ENCODE measurements at regions not wholly inside any gene's neighbourhood (a gene's known extent, or its start where the extent isn't known, plus 50 kb on each side); places are given as distances from the start of the nearest gene placed in this dataset.

DNA sequence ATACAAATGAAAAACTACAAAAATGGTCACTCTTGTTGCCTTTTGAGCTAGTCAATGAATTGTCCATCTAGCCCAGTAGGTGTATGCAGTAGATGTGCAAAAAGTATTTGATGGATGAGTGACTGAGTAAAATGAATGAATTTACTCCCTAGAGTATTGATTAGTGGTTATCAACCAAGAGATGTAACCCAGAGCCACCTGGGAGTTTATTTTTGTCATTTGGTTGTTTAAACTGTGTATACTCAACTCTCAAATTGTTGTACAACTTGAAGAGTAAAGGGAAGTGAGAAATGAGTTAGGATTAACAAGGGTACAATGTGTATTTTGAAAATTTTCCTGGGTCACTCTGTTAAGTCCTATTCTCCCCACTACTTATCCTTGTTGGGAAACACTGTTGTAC lies 124.1 kb upstream of the TMCO5A start:
- TF ChIP-seq, protein P1, sequence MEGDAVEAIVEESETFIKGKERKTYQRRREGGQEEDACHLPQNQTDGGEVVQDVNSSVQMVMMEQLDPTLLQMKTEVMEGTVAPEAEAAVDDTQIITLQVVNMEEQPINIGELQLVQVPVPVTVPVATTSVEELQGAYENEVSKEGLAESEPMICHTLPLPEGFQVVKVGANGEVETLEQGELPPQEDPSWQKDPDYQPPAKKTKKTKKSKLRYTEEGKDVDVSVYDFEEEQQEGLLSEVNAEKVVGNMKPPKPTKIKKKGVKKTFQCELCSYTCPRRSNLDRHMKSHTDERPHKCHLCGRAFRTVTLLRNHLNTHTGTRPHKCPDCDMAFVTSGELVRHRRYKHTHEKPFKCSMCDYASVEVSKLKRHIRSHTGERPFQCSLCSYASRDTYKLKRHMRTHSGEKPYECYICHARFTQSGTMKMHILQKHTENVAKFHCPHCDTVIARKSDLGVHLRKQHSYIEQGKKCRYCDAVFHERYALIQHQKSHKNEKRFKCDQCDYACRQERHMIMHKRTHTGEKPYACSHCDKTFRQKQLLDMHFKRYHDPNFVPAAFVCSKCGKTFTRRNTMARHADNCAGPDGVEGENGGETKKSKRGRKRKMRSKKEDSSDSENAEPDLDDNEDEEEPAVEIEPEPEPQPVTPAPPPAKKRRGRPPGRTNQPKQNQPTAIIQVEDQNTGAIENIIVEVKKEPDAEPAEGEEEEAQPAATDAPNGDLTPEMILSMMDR (conservative IDR thresholded peaks at IDR 0.05 in 1 of 2, IDR thresholded peaks at IDR 0.05 in 1 of 2; ENCODE audit: low read depth in 1 of 2, low read length in 2 of 2): no peak
- no peak for TF ChIP-seq EZH2 (IDR thresholded peaks at IDR 0.05; ENCODE audit: low read length, missing control alignments)

Measured in fibroblast of lung (primary cell).